ENCODE measurements at regions not wholly inside any gene's neighbourhood (a gene's known extent, or its start where the extent isn't known, plus 50 kb on each side); places are given as distances from the start of the nearest gene placed in this dataset.

DNA sequence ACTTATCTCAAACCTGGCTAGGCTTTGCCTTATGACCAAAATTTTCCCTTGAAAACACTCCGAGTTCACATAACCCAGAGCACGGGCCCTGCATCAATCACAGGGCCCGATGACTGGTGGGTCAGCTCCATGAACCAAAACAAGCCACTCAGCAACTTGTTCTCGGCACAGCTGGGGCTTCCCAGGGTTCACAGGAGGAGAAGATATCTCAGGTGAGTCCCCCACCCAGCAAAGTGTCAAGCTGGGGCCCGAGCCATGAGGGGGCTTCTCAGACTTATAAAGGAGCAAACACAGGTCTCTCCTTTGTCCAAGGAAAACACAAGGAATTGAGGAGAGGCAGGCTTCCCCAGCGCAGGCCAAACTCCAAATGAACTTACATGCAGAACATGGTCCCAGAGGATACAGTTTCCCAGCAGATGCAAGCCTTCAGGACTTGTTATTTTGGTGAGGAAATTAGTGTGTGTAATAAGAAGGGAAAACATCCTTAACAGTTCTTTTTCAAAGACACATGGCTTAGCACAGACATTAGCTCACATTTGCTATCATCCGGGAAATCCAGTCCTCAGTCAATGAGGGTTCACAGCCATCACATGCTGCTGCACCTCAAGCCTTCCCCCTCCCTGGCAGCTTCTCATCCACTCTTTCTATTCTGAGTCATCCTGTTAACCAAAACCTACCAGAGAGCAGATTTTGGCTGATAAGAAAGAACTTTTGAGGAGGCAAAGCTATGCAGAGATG, 98.1 kb upstream of the NFIA start:
- Histone ChIP-seq H3K27ac (ENCODE audit: low read depth, low read length) (no peak overlapping the region), H3K4me3 (replicated peaks in 1 of 2; ENCODE audit: low read depth in 1 of 2, low read length in 2 of 2) (no peak overlapping the region), H4K20me1 (ENCODE audit: insufficient read depth) (no peaks in the 10 kb centered on the region), H3K9me3 (ENCODE audit: control insufficient read depth in 1 of 2, insufficient read depth in 1 of 2, low read depth in 1 of 2, low read length in 2 of 2) (no peaks in the 10 kb centered on the region), H3K36me3 (ENCODE audit: control insufficient read depth in 1 of 2, insufficient read depth in 2 of 2, low read length in 2 of 2) (no peaks in the 10 kb centered on the region), H3K27me3 (ENCODE audit: insufficient read depth, low read length) (no peaks in the 10 kb centered on the region), H3K79me2 (ENCODE audit: insufficient read depth, low read length) (no peaks in the 10 kb centered on the region), H3K4me1 (ENCODE audit: control insufficient read depth in 1 of 2, insufficient read depth in 2 of 2, low read length in 2 of 2) (no peaks in the 10 kb centered on the region), H3K9me2 (ENCODE audit: insufficient read depth) (no peaks in the 10 kb centered on the region), H3K9ac (ENCODE audit: low read length) (no peak overlapping the region), H2AFZ (ENCODE audit: low read depth, low read length, poor library complexity, severe bottlenecking) (no peak overlapping the region), H3K4me2 (ENCODE audit: low read length) (no peak overlapping the region)
- ATAC-seq (no peak), DNase-seq (ENCODE audit: low read depth, low spot score) (no peak)
- intact Hi-C loops (cut with micrococcal nuclease): no loop called here
- ChIA-PET RAD21 (ENCODE audit: low non-redundant PET in 1 of 2, low total read pairs in 2 of 2, uncharacterized antibody in 2 of 2, unreplicated experiment in 2 of 2) (no interaction called here), POLR2A (no interaction called here), CTCF (no interaction called here)
- TF ChIP-seq CBX3 (IDR thresholded peaks at IDR 0.05; ENCODE audit: low read depth): no peak
- no peak for TF ChIP-seq SRF (IDR thresholded peaks at IDR 0.05; ENCODE audit: low read depth)
- TF ChIP-seq SP1 (IDR thresholded peaks at IDR 0.05; ENCODE audit: low read depth): no peak
- TF ChIP-seq MAX (IDR thresholded peaks at IDR 0.05): no peak
- TF ChIP-seq TCF7L2 (IDR thresholded peaks at IDR 0.05; ENCODE audit: borderline replicate concordance, extremely low read depth, insufficient read depth, insufficient read length): no peak
- TF ChIP-seq JUND (IDR thresholded peaks at IDR 0.05): no peak
- no peak for TF ChIP-seq EGR1 (IDR thresholded peaks at IDR 0.05; ENCODE audit: low read depth)
- TF ChIP-seq ZFX (IDR thresholded peaks at IDR 0.05): no peak
- TF ChIP-seq SIN3A (IDR thresholded peaks at IDR 0.05; ENCODE audit: low read depth): no peak
- TF ChIP-seq FOSL1 (IDR thresholded peaks at IDR 0.05; ENCODE audit: low read depth): no peak
- TF ChIP-seq REST (IDR thresholded peaks at IDR 0.05; ENCODE audit: low read depth): no peak
- TF ChIP-seq POLR2AphosphoS5 (IDR thresholded peaks at IDR 0.05; ENCODE audit: low read depth, low read length): no peak
- no peak for TF ChIP-seq POLR2A (IDR thresholded peaks at IDR 0.05; ENCODE audit: borderline replicate concordance, extremely low read depth, insufficient read depth, insufficient read length)
- TF ChIP-seq EZH2 (IDR thresholded peaks at IDR 0.05): no peak
- no peak for TF ChIP-seq ATF3 (IDR thresholded peaks at IDR 0.05)
- no peak for TF ChIP-seq ZNF274 (IDR thresholded peaks at IDR 0.05; ENCODE audit: low read depth, low read length)
- TF ChIP-seq RAD21 (IDR thresholded peaks at IDR 0.05; ENCODE audit: low read depth): no peak
- TF ChIP-seq, protein P1, sequence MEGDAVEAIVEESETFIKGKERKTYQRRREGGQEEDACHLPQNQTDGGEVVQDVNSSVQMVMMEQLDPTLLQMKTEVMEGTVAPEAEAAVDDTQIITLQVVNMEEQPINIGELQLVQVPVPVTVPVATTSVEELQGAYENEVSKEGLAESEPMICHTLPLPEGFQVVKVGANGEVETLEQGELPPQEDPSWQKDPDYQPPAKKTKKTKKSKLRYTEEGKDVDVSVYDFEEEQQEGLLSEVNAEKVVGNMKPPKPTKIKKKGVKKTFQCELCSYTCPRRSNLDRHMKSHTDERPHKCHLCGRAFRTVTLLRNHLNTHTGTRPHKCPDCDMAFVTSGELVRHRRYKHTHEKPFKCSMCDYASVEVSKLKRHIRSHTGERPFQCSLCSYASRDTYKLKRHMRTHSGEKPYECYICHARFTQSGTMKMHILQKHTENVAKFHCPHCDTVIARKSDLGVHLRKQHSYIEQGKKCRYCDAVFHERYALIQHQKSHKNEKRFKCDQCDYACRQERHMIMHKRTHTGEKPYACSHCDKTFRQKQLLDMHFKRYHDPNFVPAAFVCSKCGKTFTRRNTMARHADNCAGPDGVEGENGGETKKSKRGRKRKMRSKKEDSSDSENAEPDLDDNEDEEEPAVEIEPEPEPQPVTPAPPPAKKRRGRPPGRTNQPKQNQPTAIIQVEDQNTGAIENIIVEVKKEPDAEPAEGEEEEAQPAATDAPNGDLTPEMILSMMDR (IDR thresholded peaks at IDR 0.05 in 2 of 3, conservative IDR thresholded peaks at IDR 0.05 in 1 of 3; ENCODE audit: borderline replicate concordance in 1 of 3, insufficient read depth in 1 of 3, low read depth in 2 of 3, low read length in 2 of 3): no peak
- no peak for TF ChIP-seq YY1 (IDR thresholded peaks at IDR 0.05; ENCODE audit: extremely low read depth, insufficient replicate concordance, low read depth, low read length)
- BruUV-seq (replicated peaks): no TSS peak

Measured in HCT116 (cell line).